Cardiac fibroblast (primary cell): ENCODE measurements at regions not wholly inside any gene's neighbourhood (a gene's known extent, or its start where the extent isn't known, plus 50 kb on each side); places are given as distances from the start of the nearest gene placed in this dataset.
"Not testable (repeated sequence)": the region's sequence is repeated elsewhere in the genome, so short reads cannot be mapped to it uniquely, and the experiment has no call there.

ENCODE experiments used
- DNase-seq, 2 donors: peaks; one replicate each; pipeline versions ENCODE4 v3.0.0 to v3.0.0-alpha.2; 2010; ENCODE audit warnings: low read depth in 2 of 2
- H3K4me3 ChIP-seq, 2 donors: replicated peaks in 1 of 2; 1 replicate in 1 of 2; 2 replicates in 1 of 2; pipeline ENCODE4 v1.5.1; 2011; ENCODE audit warnings: low read depth in 2 of 2, low read length in 2 of 2, mild to moderate bottlenecking in 2 of 2, moderate library complexity in 1 of 2
- CTCF ChIP-seq: IDR thresholded peaks from one replicate; pipeline ENCODE4 v1.5.1; 2011; ENCODE audit warnings: low read depth, mild to moderate bottlenecking, low read length, inconsistent platforms

DNA sequence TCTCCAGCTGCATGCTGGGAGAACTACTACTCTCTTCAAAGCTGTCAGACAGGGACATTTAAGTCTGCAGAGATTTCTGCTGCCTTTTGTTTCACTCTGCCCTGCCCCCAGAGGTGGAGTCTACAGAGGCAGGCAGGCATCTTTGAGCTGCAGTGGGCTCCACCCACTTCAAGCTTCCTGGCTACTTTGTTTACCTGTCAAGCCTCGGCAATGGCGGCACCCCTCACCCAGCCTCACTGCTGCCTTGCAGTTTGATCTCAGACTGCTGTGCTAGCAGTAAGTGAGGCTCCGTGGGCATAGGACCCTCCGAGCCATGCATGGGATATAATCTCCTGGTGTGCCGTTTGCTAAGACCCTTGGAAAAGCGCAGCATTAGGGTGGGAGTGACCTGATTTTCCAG lies 61.7 kb downstream of the DMRTA1 start:
- H3K4me3 ChIP-seq, DNase-seq: not testable (repeated sequence)

DNA sequence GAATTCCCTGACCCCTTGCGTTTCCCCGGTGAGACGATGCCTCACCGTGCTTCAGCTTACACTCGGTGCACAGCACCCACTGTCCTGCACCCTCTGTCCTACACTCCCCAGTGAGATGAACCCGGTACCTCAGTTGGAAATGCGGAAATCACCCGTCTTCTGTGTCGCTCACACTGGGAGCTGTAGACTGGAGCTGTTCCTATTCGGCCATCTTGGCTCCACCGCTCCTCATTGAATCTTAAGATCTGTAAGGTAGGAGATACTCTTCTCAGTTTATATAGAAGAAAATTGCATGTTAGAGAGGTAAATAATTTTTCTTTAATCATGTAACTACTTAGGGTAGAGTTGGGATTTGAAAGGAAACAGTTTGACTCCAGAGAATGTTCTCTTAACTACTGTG lies 62.2 kb downstream of the DMRTA1 start:
- TF ChIP-seq CTCF = no peak
- DNase-seq = no peak

GRCh38 chr9:22512495-22512894 lies 65.9 kb downstream of the DMRTA1 start:
- no peak overlapping the region for H3K4me3 ChIP-seq
- no peak for TF ChIP-seq CTCF
- no peak for DNase-seq

More for the DNA sequence above, 62.2 kb downstream of the DMRTA1 start:
- no peak overlapping the region for H3K4me3 ChIP-seq

DNA sequence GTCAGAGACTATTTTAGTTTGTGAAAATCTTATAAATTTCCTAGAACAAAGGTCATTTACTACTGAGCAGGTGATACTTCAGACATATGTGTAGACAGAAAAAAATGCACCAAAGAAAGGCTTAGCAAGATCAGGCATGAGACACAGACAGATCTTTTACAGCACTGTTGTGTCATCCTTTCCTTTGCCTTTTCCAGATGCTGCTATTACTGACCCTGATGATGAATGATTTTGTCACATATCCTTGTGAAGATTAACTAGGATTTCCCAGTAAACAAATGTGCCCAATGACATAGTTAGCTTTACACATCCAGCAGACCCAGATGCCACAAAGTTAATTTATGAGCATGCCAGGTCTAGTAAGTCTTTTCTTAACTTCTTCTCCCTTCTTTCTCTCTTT lies 68.2 kb downstream of the DMRTA1 start:
- TF ChIP-seq CTCF = no peak
- no peak for DNase-seq
- H3K4me3 ChIP-seq = no peak overlapping the region

GRCh38 chr9:22522206-22522740 lies 75.6 kb downstream of the DMRTA1 start:
- TF ChIP-seq CTCF = no peak
- H3K4me3 ChIP-seq = no peak overlapping the region
- DNase-seq = no peak

DNA sequence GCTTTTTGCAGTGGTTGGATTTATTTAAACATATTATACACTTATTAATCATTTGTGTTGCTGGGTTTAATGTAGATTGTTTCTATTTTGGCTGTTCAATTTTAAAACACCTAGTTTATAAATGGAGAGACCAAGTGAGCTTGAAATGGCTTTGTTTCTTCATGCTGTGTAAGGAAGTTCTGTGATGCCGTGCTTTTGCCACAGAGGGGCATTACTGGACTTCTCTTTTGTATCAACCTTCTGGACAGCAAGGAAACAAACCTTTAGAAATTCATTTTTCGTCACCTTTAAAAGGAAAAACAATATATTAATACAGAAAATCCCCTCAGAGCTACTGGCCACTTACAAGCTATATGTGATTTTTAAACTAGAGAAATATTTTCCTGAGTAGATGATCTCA lies 81.9 kb downstream of the DMRTA1 start:
- H3K4me3 ChIP-seq = no peak overlapping the region
- TF ChIP-seq CTCF = no peak
- DNase-seq = peak; percentile 2 to 14

DNA sequence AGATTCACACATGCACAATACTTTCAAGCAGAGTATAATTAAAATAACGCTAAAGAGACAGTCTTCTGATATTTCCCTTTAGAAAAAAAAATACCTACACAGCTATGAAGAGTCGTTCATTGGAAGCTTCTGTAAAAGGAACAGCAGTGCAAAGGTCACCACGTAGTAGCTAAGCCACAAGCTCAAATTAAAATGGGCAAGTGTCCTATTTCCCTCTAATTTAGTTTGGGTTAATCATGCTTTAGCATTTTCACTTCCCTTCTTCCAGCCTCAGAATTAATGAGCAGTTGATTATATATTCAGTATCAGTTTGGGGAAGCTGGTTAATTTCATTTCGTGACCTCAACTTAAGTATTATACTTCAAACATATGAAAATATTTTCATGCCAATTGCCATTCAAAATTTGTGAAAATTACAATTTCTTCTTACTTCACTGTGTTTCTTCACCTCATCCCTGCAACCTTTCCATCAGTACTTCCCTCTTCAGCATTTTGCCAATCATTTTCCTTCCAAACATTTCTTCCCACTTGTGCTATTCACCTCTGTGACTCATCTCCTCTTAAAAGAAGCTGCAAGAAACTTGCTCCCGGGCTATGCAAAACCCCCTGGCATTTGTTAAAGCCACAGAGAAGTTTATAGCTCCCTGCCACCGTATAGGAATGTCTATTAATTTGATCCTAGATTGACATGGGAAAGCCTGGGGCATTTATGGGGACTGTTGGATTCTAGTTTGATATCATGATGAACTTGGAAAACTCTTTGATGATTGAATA lies 83.0 kb downstream of the DMRTA1 start:
- TF ChIP-seq CTCF = no peak
- DNase-seq = no peak
- H3K4me3 ChIP-seq = no peak overlapping the region
